Keratinocyte (primary cell): ENCODE measurements at regions not wholly inside any gene's neighbourhood (a gene's known extent, or its start where the extent isn't known, plus 50 kb on each side); places are given as distances from the start of the nearest gene placed in this dataset.

Experiments used
- DNase-seq: peaks from one replicate; pipeline ENCODE4 v3.0.0-alpha.2; 2011; ENCODE audit warnings: low read depth, missing footprints, low spot score
- FAIRE-seq: peaks from 2 replicates; lab custom pipeline; 2011; peaks lifted over from hg19 to GRCh38; lab: Jason Lieb, UNC
- H2AFZ ChIP-seq: 2 replicates; pipeline ENCODE4 v1.6.0; 2012; ENCODE audit warnings: low read length, control low read depth, inconsistent platforms; ENCODE audit not compliant: control insufficient read depth
- H3K27ac ChIP-seq: 2 replicates; pipeline ENCODE4 v1.5.1; 2011; ENCODE audit warnings: low read length; ENCODE audit not compliant: control insufficient read depth, insufficient read depth
- H3K27me3 ChIP-seq: 3 replicates; pipeline ENCODE4 v1.6.0; 2011; ENCODE audit warnings: low read length; ENCODE audit not compliant: control insufficient read depth, insufficient read depth; ENCODE audit errors: extremely low read depth
- H3K36me3 ChIP-seq, 2 experiments: 2 replicates in 1 of 2; 3 replicates in 1 of 2; pipeline ENCODE4 v1.5.1; 2011; ENCODE audit warnings: low read length in 2 of 2, mild to moderate bottlenecking in 1 of 2; ENCODE audit not compliant: control insufficient read depth in 2 of 2, insufficient read depth in 2 of 2; ENCODE audit errors: extremely low read depth in 1 of 2
- H3K4me1 ChIP-seq: 3 replicates; pipeline ENCODE4 v1.5.1; 2011; ENCODE audit warnings: low read length; ENCODE audit not compliant: control insufficient read depth, insufficient read depth; ENCODE audit errors: extremely low read depth
- H3K4me2 ChIP-seq: 3 replicates; pipeline ENCODE4 v1.6.0; 2011; ENCODE audit warnings: low read depth, low read length; ENCODE audit not compliant: control insufficient read depth, insufficient read depth; ENCODE audit errors: extremely low read depth
- H3K4me3 ChIP-seq, 3 experiments: fragments of 200-600 bp in 1 of 3; sonication (generic) in 1 of 3; 2 replicates in 2 of 3; 3 replicates in 1 of 3; pipeline ENCODE4 v1.5.1; 2011 to 2016; ENCODE audit warnings: low read length in 3 of 3, mild to moderate bottlenecking in 3 of 3, control low read depth in 2 of 3, inconsistent platforms in 1 of 3, low read depth in 1 of 3, mixed read lengths in 1 of 3, mixed run types in 1 of 3, moderate library complexity in 1 of 3; ENCODE audit not compliant: control insufficient read depth in 2 of 3, insufficient read depth in 2 of 3; ENCODE audit errors: extremely low read depth in 1 of 3
- H3K79me2 ChIP-seq: 2 replicates; pipeline ENCODE4 v1.6.0; 2012; ENCODE audit warnings: low read length; ENCODE audit not compliant: control insufficient read depth, insufficient read depth
- H3K9ac ChIP-seq: 3 replicates; pipeline ENCODE4 v1.6.0; 2011; ENCODE audit warnings: low read length; ENCODE audit not compliant: control insufficient read depth, insufficient read depth; ENCODE audit errors: extremely low read depth
- H3K9me1 ChIP-seq: 3 replicates; pipeline ENCODE4 v1.6.0; 2011; ENCODE audit warnings: low read length; ENCODE audit not compliant: control insufficient read depth, insufficient read depth; ENCODE audit errors: extremely low read depth
- H3K9me3 ChIP-seq: 2 replicates; pipeline ENCODE4 v1.5.1; 2012; ENCODE audit warnings: low read depth, low read length; ENCODE audit not compliant: control insufficient read depth
- H4K20me1 ChIP-seq: 3 replicates; pipeline ENCODE4 v1.6.0; 2011; ENCODE audit warnings: low read length; ENCODE audit not compliant: control insufficient read depth, insufficient read depth; ENCODE audit errors: extremely low read depth
- CTCF ChIP-seq, 3 experiments: IDR thresholded peaks in 1 of 3; conservative IDR thresholded peaks in 1 of 3; optimal IDR thresholded peaks in 1 of 3; 2 replicates in 2 of 3; 3 replicates in 1 of 3; pipeline versions ENCODE3 to v1.5.1; 2011; ENCODE audit warnings: low read length in 3 of 3, mild to moderate bottlenecking in 3 of 3, moderate library complexity in 2 of 3, control low read depth in 1 of 3, inconsistent platforms in 1 of 3; ENCODE audit not compliant: insufficient read depth in 2 of 3; ENCODE audit errors: extremely low read depth in 1 of 3
- EZH2 ChIP-seq: IDR thresholded peaks from one replicate; pipeline ENCODE4 v1.6.1; 2012; ENCODE audit warnings: inconsistent platforms, mild to moderate bottlenecking, low read length, moderate library complexity
- dilution Hi-C: fragments of 300-500 bp; cut with MboI; formaldehyde crosslinking; loops from one replicate; pipeline ENCODE4 v1.7.0; 2020; ENCODE audit warnings: low sequenced_read_pairs; ENCODE audit not compliant: extremely low pct_ligation_motif_present

- Histone ChIP-seq H3K9me3 (no peaks in the 10 kb centered on the region), H3K36me3 (no peaks in the 10 kb centered on the region), H2AFZ (no peak overlapping the region), H3K4me1 (peaks cover 7% of the 10 kb centered on the region), H3K9me1 (no peaks in the 10 kb centered on the region), H3K27me3 (no peaks in the 10 kb centered on the region), H3K4me2 (no peak overlapping the region), H3K79me2 (no peaks in the 10 kb centered on the region), H3K9ac (no peak overlapping the region), H3K4me3 (no peak overlapping the region), H3K27ac (no peak overlapping the region), H4K20me1 (no peaks in the 10 kb centered on the region)
- no peak for DNase-seq
- dilution Hi-C loops: no loop called here
- TF ChIP-seq EZH2 (no peak), CTCF (optimal IDR thresholded peaks at IDR 0.05 in 1 of 3, IDR thresholded peaks at IDR 0.05 in 1 of 3, conservative IDR thresholded peaks at IDR 0.05 in 1 of 3; ENCODE audit: extremely low read depth in 1 of 3, insufficient read depth in 2 of 3, low read length in 3 of 3) (no peak)
- FAIRE-seq: no peak
These were observed 209.3 kb upstream of the PROK2 start for GRCh38 chr3:71994203-71994602.

- Histone ChIP-seq H3K9me1 (no peaks in the 10 kb centered on the region), H3K4me2 (no peak overlapping the region), H4K20me1 (no peaks in the 10 kb centered on the region), H3K4me3 (no peak overlapping the region), H3K36me3 (no peaks in the 10 kb centered on the region), H3K9ac (no peak overlapping the region), H3K27me3 (no peaks in the 10 kb centered on the region), H2AFZ (no peak overlapping the region), H3K27ac (no peak overlapping the region), H3K9me3 (no peaks in the 10 kb centered on the region), H3K79me2 (no peaks in the 10 kb centered on the region), H3K4me1 (no peaks in the 10 kb centered on the region)
- TF ChIP-seq CTCF (optimal IDR thresholded peaks at IDR 0.05 in 1 of 3, IDR thresholded peaks at IDR 0.05 in 1 of 3, conservative IDR thresholded peaks at IDR 0.05 in 1 of 3; ENCODE audit: extremely low read depth in 1 of 3, insufficient read depth in 2 of 3, low read length in 3 of 3): no peak
- TF ChIP-seq EZH2: no peak
- no peak for FAIRE-seq
- DNase-seq: no peak
- dilution Hi-C loops: no loop called here
These were observed 206.7 kb upstream of the PROK2 start for GRCh38 chr3:71991681-71992080.
